T-helper 17 cell (primary cell): ENCODE measurements at regions not wholly inside any gene's neighbourhood (a gene's known extent, or its start where the extent isn't known, plus 50 kb on each side); places are given as distances from the start of the nearest gene placed in this dataset.
"Not testable (repeated sequence)": the region's sequence is repeated elsewhere in the genome, so short reads cannot be mapped to it uniquely, and the experiment has no call there.

ENCODE experiments used
- ATAC-seq: fragments of 150-1000 bp; cut with Tn5 transposase; 2 replicates; pipeline ENCODE4 v1.10.0; 2021; ENCODE audit warnings: mild to moderate bottlenecking, moderate library complexity
- DNase-seq, 3 donors: peaks; one replicate each; pipeline versions ENCODE4 v3.0.0 to v3.0.0-alpha.2; 2020 to 2021
- H3K9me3 ChIP-seq: one replicate; pipeline ENCODE4 v1.7.0; 2013; ENCODE audit warnings: low read length, mild to moderate bottlenecking; ENCODE audit not compliant: control insufficient read depth, poor library complexity, severe bottlenecking
- H3K27ac Mint-ChIP-seq: one replicate; pipeline ENCODE4 v1.8.0; 2022; ENCODE audit warnings: mild to moderate bottlenecking, moderate library complexity, mixed read lengths
- H3K27me3 Mint-ChIP-seq: one replicate; pipeline ENCODE4 v1.8.0; 2022; ENCODE audit warnings: mixed read lengths
- H3K36me3 Mint-ChIP-seq: one replicate; pipeline ENCODE4 v1.8.0; 2022; ENCODE audit warnings: low read depth, mixed read lengths
- H3K4me1 Mint-ChIP-seq: one replicate; pipeline ENCODE4 v1.8.0; 2022; ENCODE audit warnings: mild to moderate bottlenecking, mixed read lengths
- H3K4me3 Mint-ChIP-seq: one replicate; pipeline ENCODE4 v1.8.0; 2022; ENCODE audit warnings: mild to moderate bottlenecking, moderate library complexity, mixed read lengths

DNA sequence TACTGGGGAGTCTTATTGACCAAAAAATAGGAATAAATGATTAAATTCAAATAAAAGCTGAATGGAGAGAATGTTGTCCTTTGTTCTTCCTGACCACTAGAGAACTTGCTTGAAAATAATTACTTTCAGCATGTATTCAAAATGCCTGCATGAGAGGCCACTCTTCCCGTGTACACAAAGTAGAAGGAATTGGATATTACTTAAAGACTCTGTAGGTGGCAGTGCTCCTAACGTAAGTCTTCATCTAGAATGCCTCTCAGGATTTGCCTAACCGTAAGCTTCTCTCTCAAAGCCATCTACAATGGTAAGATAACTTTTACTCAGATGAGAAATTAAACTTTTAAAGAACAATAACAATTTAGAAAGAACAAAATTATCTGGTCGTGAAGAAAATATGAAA, 620.0 kb upstream of the CCNG1 start:
- DNase-seq (no peak), ATAC-seq (no peak)
- H3K36me3 Mint-ChIP-seq = no peaks in the 10 kb centered on the region
- no peaks in the 10 kb centered on the region for H3K27me3 Mint-ChIP-seq
- H3K9me3 ChIP-seq = no peaks in the 10 kb centered on the region
- no peak overlapping the region for H3K27ac Mint-ChIP-seq
- no peak overlapping the region for H3K4me3 Mint-ChIP-seq
- no peaks in the 10 kb centered on the region for H3K4me1 Mint-ChIP-seq

DNA sequence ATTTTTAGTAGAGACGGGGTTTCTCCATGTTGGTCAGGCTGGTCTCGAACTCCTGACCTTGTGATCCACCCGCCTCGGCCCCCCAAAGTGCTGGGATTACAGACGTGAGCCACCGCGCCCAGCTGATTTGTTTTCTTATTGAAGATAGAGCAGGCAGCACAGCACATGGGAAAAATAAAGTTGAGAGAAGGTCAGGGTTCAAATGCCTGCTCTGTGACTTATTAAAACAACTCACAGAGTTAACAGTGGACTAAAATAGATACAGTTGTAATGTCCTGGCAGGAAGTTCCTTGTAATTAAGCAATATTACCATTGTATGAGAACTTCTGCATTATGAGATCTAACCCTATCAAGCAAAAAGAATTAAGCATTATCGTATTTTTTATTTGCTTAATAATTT, 615.7 kb upstream of the CCNG1 start:
- H3K36me3 Mint-ChIP-seq, H3K4me1 Mint-ChIP-seq: not testable (repeated sequence)

DNA sequence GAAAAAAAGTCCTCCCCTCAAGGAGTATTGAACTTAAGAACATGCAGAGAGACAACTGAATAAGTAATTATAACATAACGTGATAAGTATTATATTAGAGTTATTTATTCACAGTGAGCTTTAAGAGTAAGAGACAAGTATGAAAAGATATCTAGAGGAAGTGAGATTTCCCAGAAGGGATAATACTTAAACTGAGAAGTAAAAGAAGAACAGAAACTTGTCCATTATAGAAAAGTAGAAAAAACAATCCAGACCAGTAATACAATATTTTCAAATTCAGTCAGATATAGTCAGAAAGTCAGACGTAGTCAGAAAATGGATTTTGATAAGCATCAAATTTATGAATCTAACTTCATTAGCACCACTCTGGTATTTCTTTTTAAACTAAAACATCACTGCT, 613.0 kb upstream of the CCNG1 start:
- no peaks in the 10 kb centered on the region for H3K4me1 Mint-ChIP-seq
- no peaks in the 10 kb centered on the region for H3K36me3 Mint-ChIP-seq

More for the DNA sequence above, 615.7 kb upstream of the CCNG1 start:
- not testable (repeated sequence) for DNase-seq, H3K4me3 Mint-ChIP-seq, ATAC-seq, H3K27ac Mint-ChIP-seq, H3K9me3 ChIP-seq, H3K27me3 Mint-ChIP-seq

DNA sequence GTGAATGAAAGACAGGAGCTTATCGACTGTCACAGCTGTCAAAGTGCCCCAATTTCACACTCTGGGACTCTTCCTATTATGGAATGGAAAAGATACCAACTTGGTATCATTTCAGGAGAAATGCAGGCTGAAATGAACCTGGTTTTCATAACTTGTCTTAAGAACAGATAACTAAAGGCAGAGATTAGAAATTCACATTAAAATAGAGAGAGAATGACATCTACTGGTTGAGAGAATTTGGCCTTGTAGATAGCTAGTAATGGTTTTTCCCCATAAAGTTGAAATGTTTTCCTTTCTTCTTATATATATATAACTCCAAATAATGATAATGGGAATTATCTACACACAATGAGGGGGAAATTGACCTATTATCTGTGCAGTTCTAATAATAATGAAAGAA, 600.2 kb upstream of the CCNG1 start:
- DNase-seq = no peak
- Mint-ChIP-seq H3K36me3 (no peaks in the 10 kb centered on the region), H3K4me3 (no peak overlapping the region), H3K4me1 (no peaks in the 10 kb centered on the region), H3K27me3 (no peaks in the 10 kb centered on the region), H3K27ac (no peak overlapping the region)
- peaks cover 3% of the 10 kb centered on the region for H3K9me3 ChIP-seq
- no peak for ATAC-seq

More for the DNA sequence above, 613.0 kb upstream of the CCNG1 start:
- Mint-ChIP-seq H3K4me3 (no peak overlapping the region), H3K27me3 (no peaks in the 10 kb centered on the region), H3K27ac (no peak overlapping the region)
- no peak for ATAC-seq
- no peaks in the 10 kb centered on the region for H3K9me3 ChIP-seq
- no peak for DNase-seq

DNA sequence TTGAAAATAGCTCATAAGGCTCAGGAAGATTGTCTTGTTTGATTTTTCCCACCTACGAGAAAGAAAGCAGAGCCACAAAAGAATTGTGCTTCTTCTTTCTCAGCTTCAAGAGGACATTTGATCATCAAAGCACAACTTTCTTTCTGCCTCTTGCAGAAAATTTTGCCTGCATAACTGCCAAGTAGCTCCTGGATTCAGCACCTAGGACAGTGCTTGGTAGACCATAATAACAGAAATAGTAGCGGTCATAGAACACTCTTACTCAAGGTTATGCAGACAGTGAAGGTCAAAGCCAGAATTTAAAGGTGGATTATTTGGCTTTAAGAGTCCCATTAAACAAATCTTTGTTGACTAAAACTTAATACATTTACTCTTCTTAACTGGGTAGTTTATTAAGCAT, 594.7 kb upstream of the CCNG1 start:
- no peak for DNase-seq
- no peaks in the 10 kb centered on the region for H3K36me3 Mint-ChIP-seq

DNA sequence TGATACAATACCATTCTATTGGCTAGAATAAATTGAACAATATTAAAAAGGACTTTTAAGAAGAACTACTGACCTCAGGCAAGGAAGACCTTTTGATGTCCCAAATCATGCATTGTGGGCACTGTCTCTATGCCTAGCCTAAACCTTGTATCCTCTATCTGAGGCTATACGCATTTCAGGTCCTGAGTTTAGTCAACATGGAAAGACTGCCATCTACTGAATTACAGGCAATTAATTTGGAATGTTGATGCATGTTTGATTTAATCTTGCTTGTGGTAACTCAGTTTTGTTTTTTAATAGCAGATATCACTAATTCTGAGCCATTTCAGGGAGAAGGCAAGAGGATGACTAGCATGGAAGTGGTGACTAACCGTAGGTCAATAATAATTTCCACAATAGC, 585.3 kb upstream of the CCNG1 start:
- no peaks in the 10 kb centered on the region for H3K9me3 ChIP-seq
- Mint-ChIP-seq H3K27me3 (no peaks in the 10 kb centered on the region), H3K27ac (no peak overlapping the region), H3K4me1 (no peaks in the 10 kb centered on the region), H3K36me3 (no peaks in the 10 kb centered on the region), H3K4me3 (no peak overlapping the region)
- DNase-seq = no peak
- no peak for ATAC-seq

More for the DNA sequence above, 594.7 kb upstream of the CCNG1 start:
- no peak overlapping the region for H3K27ac Mint-ChIP-seq
- H3K9me3 ChIP-seq = peaks cover 3% of the 10 kb centered on the region
- no peak for ATAC-seq
- H3K27me3 Mint-ChIP-seq = no peaks in the 10 kb centered on the region
- no peak overlapping the region for H3K4me3 Mint-ChIP-seq
- no peaks in the 10 kb centered on the region for H3K4me1 Mint-ChIP-seq

DNA sequence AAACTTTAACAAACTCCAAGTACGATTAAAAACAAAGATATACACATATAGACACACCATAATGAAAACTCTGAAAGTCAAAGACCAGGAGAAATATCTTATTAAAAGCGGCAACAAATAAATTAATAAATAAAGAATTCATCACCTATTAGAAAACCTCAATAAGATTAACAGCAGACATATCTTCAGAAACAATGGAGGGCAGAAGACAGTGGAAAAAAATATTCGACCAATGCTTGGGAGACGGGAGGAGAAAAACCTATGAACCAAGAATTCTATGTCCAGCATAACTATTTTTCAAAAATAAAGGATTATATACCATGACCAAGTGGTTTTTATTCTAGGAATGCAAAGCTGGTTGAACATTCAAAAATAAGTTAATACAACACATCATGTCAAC, 578.6 kb upstream of the CCNG1 start:
- no peaks in the 10 kb centered on the region for H3K36me3 Mint-ChIP-seq
- H3K27me3 Mint-ChIP-seq = no peaks in the 10 kb centered on the region
- H3K27ac Mint-ChIP-seq = no peak overlapping the region

DNA sequence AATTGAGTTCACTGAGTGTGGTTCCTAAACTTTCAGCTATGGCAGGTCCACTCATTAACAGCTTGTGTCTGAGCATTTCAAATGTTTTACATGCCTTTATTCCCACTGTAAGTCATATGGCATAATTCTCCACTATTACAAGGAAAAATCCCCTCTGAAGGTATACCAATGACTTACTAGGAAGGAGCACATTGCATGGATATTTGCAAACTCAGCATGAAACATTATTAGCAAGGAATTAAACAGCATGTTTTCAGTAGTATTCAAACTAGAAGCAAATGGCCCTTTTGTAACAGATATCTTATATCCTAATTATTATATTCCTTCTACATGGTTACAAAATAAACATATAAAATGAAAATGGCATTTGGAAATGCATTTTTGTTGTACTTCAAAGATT, 566.4 kb upstream of the CCNG1 start:
- Mint-ChIP-seq H3K4me1 (no peaks in the 10 kb centered on the region), H3K27ac (no peak overlapping the region), H3K4me3 (no peak overlapping the region), H3K36me3 (no peaks in the 10 kb centered on the region), H3K27me3 (no peaks in the 10 kb centered on the region)
- ATAC-seq (no peak), DNase-seq (no peak)
- H3K9me3 ChIP-seq = peaks cover 5% of the 10 kb centered on the region

More for the DNA sequence above, 578.6 kb upstream of the CCNG1 start:
- ATAC-seq (no peak), DNase-seq (no peak)
- H3K4me1 Mint-ChIP-seq = no peaks in the 10 kb centered on the region
- H3K9me3 ChIP-seq = no peaks in the 10 kb centered on the region
- H3K4me3 Mint-ChIP-seq = no peak overlapping the region

DNA sequence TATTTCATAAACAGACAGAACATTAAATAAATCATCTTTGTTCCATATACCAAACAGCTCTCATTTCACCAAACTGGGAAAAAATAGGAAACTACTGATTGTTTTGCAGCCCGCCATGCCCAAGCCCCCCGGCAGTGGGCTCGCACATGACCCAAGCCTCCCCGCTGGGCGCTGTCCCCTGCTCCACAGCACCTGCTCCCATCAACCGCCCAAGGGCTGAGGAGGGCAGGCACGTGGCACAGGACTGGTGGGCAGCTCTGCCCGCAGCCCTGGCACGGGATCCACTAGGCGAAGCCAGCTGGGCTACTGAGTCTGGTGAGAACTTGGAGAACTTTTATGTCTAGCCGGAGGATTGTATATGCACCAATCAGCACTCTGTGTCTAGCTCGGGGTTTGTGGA, 554.8 kb upstream of the CCNG1 start:
- Mint-ChIP-seq H3K4me3 (no peak overlapping the region), H3K27me3 (no peaks in the 10 kb centered on the region), H3K27ac (no peak overlapping the region), H3K4me1 (no peaks in the 10 kb centered on the region), H3K36me3 (no peaks in the 10 kb centered on the region)
- ATAC-seq (no peak), DNase-seq (no peak)
- H3K9me3 ChIP-seq = no peaks in the 10 kb centered on the region

DNA sequence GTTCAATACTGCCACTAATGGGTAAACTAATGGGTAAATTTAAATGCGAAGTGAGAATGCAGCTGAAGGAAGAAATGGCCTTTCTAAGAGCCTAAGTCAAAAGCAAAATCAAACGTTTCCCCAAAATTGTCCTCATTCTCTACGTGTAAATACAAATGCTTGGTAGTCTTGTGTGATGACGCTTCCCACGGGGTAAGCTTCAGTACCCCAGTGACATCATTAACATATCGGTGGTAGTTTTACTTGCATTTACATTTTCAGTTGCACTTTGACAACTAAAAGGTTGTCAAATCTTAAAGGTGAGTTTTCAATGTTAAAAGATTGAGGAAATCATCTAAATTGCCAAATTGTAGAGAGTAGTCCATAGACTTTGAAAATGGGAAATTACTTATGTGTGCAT, 550.7 kb upstream of the CCNG1 start:
- Mint-ChIP-seq H3K4me1 (no peaks in the 10 kb centered on the region), H3K36me3 (no peaks in the 10 kb centered on the region), H3K4me3 (no peak overlapping the region), H3K27me3 (no peaks in the 10 kb centered on the region), H3K27ac (no peak overlapping the region)
- no peak for ATAC-seq
- no peaks in the 10 kb centered on the region for H3K9me3 ChIP-seq
- DNase-seq = no peak

DNA sequence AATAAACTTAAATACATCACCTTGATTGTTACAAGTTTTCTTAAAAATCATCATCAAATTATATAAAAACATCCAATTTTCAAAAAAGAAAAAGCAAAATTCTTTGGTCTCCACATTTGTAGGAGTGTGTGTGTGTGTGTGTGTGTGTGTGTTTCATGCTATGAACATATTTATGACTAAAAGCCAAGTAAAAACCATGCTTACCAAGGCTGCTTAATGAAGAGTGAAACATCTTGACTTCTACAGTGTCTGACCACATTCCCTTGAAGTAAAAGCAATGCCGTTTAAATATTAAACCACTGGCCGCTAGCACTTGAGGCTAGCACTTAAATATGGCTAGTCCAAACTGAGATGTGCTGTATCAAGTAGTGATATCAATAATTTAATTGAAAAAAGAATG, 549.1 kb upstream of the CCNG1 start:
- Mint-ChIP-seq H3K36me3 (no peaks in the 10 kb centered on the region), H3K27ac (no peak overlapping the region), H3K27me3 (no peaks in the 10 kb centered on the region), H3K4me1 (no peaks in the 10 kb centered on the region), H3K4me3 (no peak overlapping the region)
- H3K9me3 ChIP-seq = no peaks in the 10 kb centered on the region
- ATAC-seq (no peak), DNase-seq (no peak)

DNA sequence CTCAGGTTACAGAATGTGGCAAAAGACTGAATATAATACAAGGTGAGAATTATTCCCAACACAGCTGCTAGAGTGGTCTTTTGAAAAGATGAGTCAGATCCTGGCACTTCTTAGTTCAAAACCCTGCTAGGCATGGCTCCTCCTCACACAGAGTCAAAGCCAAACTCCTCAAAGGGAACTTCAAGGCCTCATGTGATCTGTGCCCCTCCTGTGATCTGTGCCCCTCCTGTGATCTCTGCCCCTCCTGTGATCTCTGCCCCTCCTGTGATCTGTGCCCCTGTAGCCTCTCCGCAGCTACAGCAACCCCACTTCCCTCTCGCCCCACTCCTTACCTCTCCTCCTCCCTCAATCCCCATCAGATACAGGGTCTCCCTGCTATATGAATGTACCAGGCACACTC, 525.5 kb upstream of the CCNG1 start:
- Mint-ChIP-seq H3K4me3 (no peak overlapping the region), H3K36me3 (no peaks in the 10 kb centered on the region), H3K27me3 (no peaks in the 10 kb centered on the region), H3K27ac (no peak overlapping the region), H3K4me1 (no peaks in the 10 kb centered on the region)
- no peaks in the 10 kb centered on the region for H3K9me3 ChIP-seq
- ATAC-seq (no peak), DNase-seq (no peak)

DNA sequence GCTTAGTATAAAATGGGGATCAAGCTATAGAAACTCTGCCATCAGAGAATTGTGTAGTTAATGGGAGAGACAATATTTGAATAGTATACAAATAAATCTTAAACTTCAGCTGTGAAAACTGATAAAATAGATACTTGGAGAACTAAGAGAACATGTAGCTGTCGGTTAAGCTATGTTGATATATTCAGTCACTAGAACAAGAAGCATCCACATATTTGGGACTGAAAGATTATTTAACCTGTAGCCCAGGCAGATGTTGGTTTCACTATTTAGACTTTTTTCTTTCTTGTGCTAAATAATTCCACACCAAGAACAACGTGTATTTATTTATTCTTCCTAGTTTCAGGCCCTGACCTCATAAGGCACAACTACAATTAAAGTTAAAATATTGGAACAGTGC, 521.0 kb upstream of the CCNG1 start:
- H3K4me3 Mint-ChIP-seq = no peak overlapping the region
- H3K27ac Mint-ChIP-seq = no peak overlapping the region
- no peak for ATAC-seq
- no peaks in the 10 kb centered on the region for H3K27me3 Mint-ChIP-seq
- DNase-seq = no peak
- H3K9me3 ChIP-seq = no peaks in the 10 kb centered on the region
- no peaks in the 10 kb centered on the region for H3K4me1 Mint-ChIP-seq
- no peaks in the 10 kb centered on the region for H3K36me3 Mint-ChIP-seq

DNA sequence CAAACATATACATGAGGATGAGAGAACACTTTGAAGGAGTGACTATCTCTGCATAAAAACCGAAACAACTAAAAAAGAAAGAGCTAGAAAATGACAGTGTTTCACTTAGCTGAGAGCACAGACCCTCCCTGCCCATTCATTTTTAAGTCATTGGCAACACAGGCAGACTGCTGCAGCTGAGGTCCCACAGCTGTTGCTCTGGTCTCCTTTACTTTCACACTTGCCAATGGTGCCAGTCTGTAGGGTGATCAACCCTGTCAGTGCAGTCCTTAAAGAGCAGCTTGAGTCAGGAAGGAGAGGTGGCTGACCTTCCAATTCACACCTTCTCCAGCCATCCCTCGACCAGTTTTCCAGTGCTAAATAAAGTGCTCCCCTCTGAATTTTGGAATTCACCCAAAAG, 508.3 kb upstream of the CCNG1 start:
- Mint-ChIP-seq H3K27ac (no peak overlapping the region), H3K4me1 (no peaks in the 10 kb centered on the region), H3K27me3 (no peaks in the 10 kb centered on the region), H3K4me3 (no peak overlapping the region), H3K36me3 (no peaks in the 10 kb centered on the region)
- DNase-seq = no peak
- H3K9me3 ChIP-seq = no peaks in the 10 kb centered on the region
- no peak for ATAC-seq

DNA sequence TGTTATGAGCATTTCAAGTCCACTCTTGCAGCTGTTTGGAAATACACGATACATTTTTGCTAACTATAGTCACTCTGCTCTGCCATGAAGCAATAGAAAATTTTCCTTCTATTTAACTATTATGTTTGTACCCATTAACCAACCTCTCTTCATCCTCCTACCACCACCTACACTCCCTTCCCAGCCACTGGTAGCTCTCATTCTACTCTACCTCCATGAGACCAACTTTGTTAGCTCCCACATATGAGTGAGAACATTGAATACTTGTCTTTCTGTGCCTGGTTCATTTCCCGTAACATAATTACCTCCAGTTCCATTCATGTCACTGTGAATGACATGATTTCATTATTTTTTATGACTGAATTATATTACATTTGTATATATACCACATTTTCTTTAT, 505.9 kb upstream of the CCNG1 start:
- Mint-ChIP-seq H3K4me1 (no peaks in the 10 kb centered on the region), H3K36me3 (no peaks in the 10 kb centered on the region), H3K27me3 (no peaks in the 10 kb centered on the region), H3K27ac (no peak overlapping the region), H3K4me3 (no peak overlapping the region)
- no peak for ATAC-seq
- no peak for DNase-seq
- H3K9me3 ChIP-seq = no peaks in the 10 kb centered on the region
